GM23248 (cell line): ENCODE measurements at regions not wholly inside any gene's neighbourhood (a gene's known extent, or its start where the extent isn't known, plus 50 kb on each side); places are given as distances from the start of the nearest gene placed in this dataset.

Source experiments
- EZH2 ChIP-seq: fragments of 200-600 bp; sonication (generic); IDR thresholded peaks from 2 replicates; pipeline ENCODE4 v1.6.1; 2018; ENCODE audit warnings: antibody characterized with exemption, mild to moderate bottlenecking; ENCODE audit not compliant: insufficient read depth, poor library complexity, severe bottlenecking
- EZH2phosphoT487 ChIP-seq: fragments of 200-600 bp; sonication (generic); IDR thresholded peaks from 2 replicates; pipeline ENCODE4 v1.6.1; 2018; ENCODE audit warnings: antibody characterized with exemption, moderate library complexity, mild to moderate bottlenecking, low read depth; ENCODE audit not compliant: insufficient read depth

DNA sequence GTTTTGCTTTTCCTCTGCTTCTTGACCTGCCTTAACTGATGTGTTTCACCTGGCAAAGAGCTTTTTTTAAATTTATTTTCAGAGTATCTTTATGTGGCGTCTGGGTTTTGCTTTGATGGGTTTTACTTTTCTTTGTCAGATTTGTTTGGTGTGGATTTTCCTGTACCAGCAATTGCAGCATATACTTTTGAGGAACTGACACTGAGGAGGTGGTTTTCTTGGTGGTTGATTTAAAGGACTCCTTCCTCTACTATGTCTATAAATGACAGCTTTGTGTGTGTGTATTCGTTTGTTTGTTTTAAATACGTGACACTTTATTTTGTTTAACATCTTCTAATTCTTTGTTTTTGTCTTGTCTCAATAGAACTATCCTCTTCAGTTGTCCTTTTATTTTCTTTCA lies 1071.9 kb upstream of the ARRDC3 start:
- TF ChIP-seq EZH2phosphoT487 = no peak
- no peak for TF ChIP-seq EZH2
